B cell (primary cell): ENCODE measurements at regions not wholly inside any gene's neighbourhood (a gene's known extent, or its start where the extent isn't known, plus 50 kb on each side); places are given as distances from the start of the nearest gene placed in this dataset.

ENCODE experiments used
- ATAC-seq: fragments of 200-7000 bp; cut with Tn5 transposase; one replicate; pipeline ENCODE4 v1.10.0; 2021; ENCODE audit warnings: low read depth, mild to moderate bottlenecking, moderate number of reproducible peaks, moderate library complexity
- CTCF ChIA-PET: fragments of 350-600 bp; sonication (Branson Sonifier 250); formaldehyde crosslinking; loops from one replicate; lab custom pipeline; 2021; ENCODE audit warnings: antibody characterized with exemption, inconsistent platforms; lab: Charles Lee
- POLR2A ChIA-PET: fragments of 350-600 bp; sonication (Branson Sonifier 250); formaldehyde crosslinking; loops from one replicate; lab custom pipeline; 2021; ENCODE audit warnings: antibody characterized with exemption; lab: Charles Lee
- DNase-seq: peaks from one replicate; pipeline ENCODE4 v3.0.0; 2013
- H2AFZ ChIP-seq: 2 replicates; pipeline ENCODE4 v1.6.1; 2012; ENCODE audit warnings: mild to moderate bottlenecking, low read depth, low read length; ENCODE audit not compliant: insufficient read depth, poor library complexity, severe bottlenecking
- H3K27ac ChIP-seq, 2 donors: 1 replicate in 1 of 2; 2 replicates in 1 of 2; pipeline ENCODE4 v1.5.1; 2012 to 2013; ENCODE audit warnings: low read length in 2 of 2, mild to moderate bottlenecking in 2 of 2, moderate library complexity in 1 of 2
- H3K27me3 ChIP-seq, 4 experiments: fragments of 200-600 bp in 1 of 4; sonication (generic) in 1 of 4; replicated peaks in 1 of 4; 1 replicate in 2 of 4; 2 replicates in 2 of 4; pipeline versions ENCODE4 v1.6.1 to v1.7.0; 2013 to 2016; ENCODE audit warnings: low read length in 3 of 4, mild to moderate bottlenecking in 2 of 4, mixed read lengths in 1 of 4, moderate library complexity in 1 of 4; ENCODE audit not compliant: insufficient read depth in 4 of 4, control insufficient read depth in 3 of 4; ENCODE audit errors: control extremely low read depth in 1 of 4
- H3K36me3 ChIP-seq, 2 experiments: replicated peaks in 1 of 2; 1 replicate in 1 of 2; 2 replicates in 1 of 2; pipeline versions ENCODE4 v1.6.1 to v1.7.1; 2013; ENCODE audit warnings: low read length in 1 of 2; ENCODE audit not compliant: insufficient read depth in 2 of 2, control insufficient read depth in 1 of 2; ENCODE audit errors: control extremely low read depth in 1 of 2, extremely low read depth in 1 of 2
- H3K4me1 ChIP-seq, 2 donors: fragments of 200-600 bp in 1 of 2; sonication (generic) in 1 of 2; 1 replicate in 1 of 2; 2 replicates in 1 of 2; pipeline versions ENCODE4 v1.5.1 to v1.6.1; 2013 to 2017; ENCODE audit warnings: low read length in 2 of 2; ENCODE audit not compliant: control insufficient read depth in 2 of 2, insufficient read depth in 2 of 2
- H3K4me2 ChIP-seq: replicated peaks from 2 replicates; pipeline ENCODE3; 2012; ENCODE audit warnings: mild to moderate bottlenecking, low read depth, low read length; ENCODE audit not compliant: poor library complexity, severe bottlenecking
- H3K4me3 ChIP-seq, 5 experiments: fragments of 200-600 bp in 1 of 5; sonication (generic) in 1 of 5; 1 replicate in 3 of 5; 2 replicates in 2 of 5; pipeline versions ENCODE4 v1.5.1 to v1.7.0; 2011 to 2016; ENCODE audit warnings: low read length in 4 of 5, mild to moderate bottlenecking in 4 of 5, low read depth in 2 of 5, control low read depth in 1 of 5, moderate library complexity in 1 of 5; ENCODE audit not compliant: insufficient read depth in 1 of 5; ENCODE audit errors: control extremely low read depth in 1 of 5, extremely low read depth in 1 of 5
- H3K79me2 ChIP-seq: fragments of 200-600 bp; sonication (generic); one replicate; pipeline ENCODE4 v1.6.0; 2016; ENCODE audit warnings: low read length; ENCODE audit not compliant: control insufficient read depth, insufficient read depth
- H3K9ac ChIP-seq: fragments of 200-600 bp; sonication (generic); 2 replicates; pipeline ENCODE4 v1.6.1; 2017; ENCODE audit warnings: mild to moderate bottlenecking, low read length, moderate library complexity
- H3K9me3 ChIP-seq, 3 donors: one replicate each; pipeline versions ENCODE4 v1.6.1 to v1.7.1; 2013; ENCODE audit warnings: low read length in 2 of 3; ENCODE audit not compliant: control insufficient read depth in 2 of 3, insufficient read depth in 1 of 3; ENCODE audit errors: control extremely low read depth in 1 of 3
- H4K20me1 ChIP-seq: 2 replicates; pipeline ENCODE4 v1.6.0; 2012; ENCODE audit warnings: mild to moderate bottlenecking, low read length; ENCODE audit not compliant: insufficient read depth, control insufficient read depth, poor library complexity, severe bottlenecking
- H3K27ac Mint-ChIP-seq: one replicate; pipeline ENCODE4 v1.8.0; 2021; ENCODE audit warnings: mixed read lengths
- H3K27me3 Mint-ChIP-seq: one replicate; pipeline ENCODE4 v1.8.0; 2021; ENCODE audit warnings: mixed read lengths
- H3K4me1 Mint-ChIP-seq: one replicate; pipeline ENCODE4 v1.8.0; 2021; ENCODE audit warnings: mixed read lengths
- H3K4me3 Mint-ChIP-seq: one replicate; pipeline ENCODE4 v1.8.0; 2021; ENCODE audit warnings: mixed read lengths
- H3K9me3 Mint-ChIP-seq: one replicate; pipeline ENCODE4 v1.8.0; 2022; ENCODE audit warnings: mixed read lengths; ENCODE audit not compliant: insufficient read depth
- CTCF ChIP-seq: fragments of 200-600 bp; IDR thresholded peaks from one replicate; pipeline ENCODE4 v1.8.0; 2022; ENCODE audit warnings: antibody characterized with exemption, mild to moderate bottlenecking
- EZH2 ChIP-seq: IDR thresholded peaks from 2 replicates; pipeline ENCODE4 v1.6.1; 2012; ENCODE audit warnings: borderline replicate concordance, low read depth, mild to moderate bottlenecking, moderate library complexity, low read length; ENCODE audit not compliant: insufficient read depth, poor library complexity, severe bottlenecking
- WGBS: methylation state at CpG from one replicate; pipeline ENCODE4 v1.1.5; 2013; ENCODE audit warnings: missing lambda C conversion rate; ENCODE audit not compliant: insufficient coverage; 5-methylcytosine and 5-hydroxymethylcytosine counted together
- intact Hi-C: fragments of 100-400 bp; cut with micrococcal nuclease; formaldehyde crosslinking; loops from one replicate; pipeline ENCODE4 v1.10.0; 2022

GRCh38 chr14:85732031-85732430 lies 202.1 kb downstream of the FLRT2 start:
- ATAC-seq (no peak), DNase-seq (no peak)
- Mint-ChIP-seq H3K4me3 (no peak overlapping the region), H3K9me3 (peaks cover 2% of the 10 kb centered on the region), H3K4me1 (no peaks in the 10 kb centered on the region), H3K27ac (no peak overlapping the region), H3K27me3 (no peaks in the 10 kb centered on the region)
- CTCF ChIA-PET, result no interaction called here
- H3K36me3 ChIP-seq, result no peaks in the 10 kb centered on the region
- H2AFZ ChIP-seq, result no peak overlapping the region
- no CpG with 5 or more reads among the region's 1 CpG for WGBS
- peaks cover 0 to 2% (median 0%) of the 10 kb centered on the region in 3 donors for H3K9me3 ChIP-seq
- H3K27ac ChIP-seq, result no peak overlapping the region
- H3K4me3 ChIP-seq, result no peak overlapping the region
- POLR2A ChIA-PET, result no interaction called here
- no peak for TF ChIP-seq CTCF
- no peak for TF ChIP-seq EZH2
- no peak overlapping the region for H3K9ac ChIP-seq
- no peaks in the 10 kb centered on the region for H3K4me1 ChIP-seq
- intact Hi-C loops, result no loop called here
- H3K79me2 ChIP-seq, result no peaks in the 10 kb centered on the region
- no peaks in the 10 kb centered on the region for H4K20me1 ChIP-seq
- H3K27me3 ChIP-seq, result no peaks in the 10 kb centered on the region
- no peak overlapping the region for H3K4me2 ChIP-seq

GRCh38 chr14:85731186-85731585 lies 201.2 kb downstream of the FLRT2 start:
- intact Hi-C loops, result no loop called here
- Mint-ChIP-seq H3K27me3 (no peaks in the 10 kb centered on the region), H3K9me3 (peaks cover 2% of the 10 kb centered on the region), H3K4me1 (no peaks in the 10 kb centered on the region), H3K27ac (no peak overlapping the region), H3K4me3 (no peak overlapping the region)
- H4K20me1 ChIP-seq, result no peaks in the 10 kb centered on the region
- CTCF ChIA-PET, result no interaction called here
- no peak overlapping the region for H3K4me3 ChIP-seq
- no peak overlapping the region for H3K9ac ChIP-seq
- no peak overlapping the region for H2AFZ ChIP-seq
- H3K27me3 ChIP-seq, result no peaks in the 10 kb centered on the region
- H3K4me1 ChIP-seq, result no peaks in the 10 kb centered on the region
- peaks cover 0 to under 1% (median 0%) of the 10 kb centered on the region in 3 donors for H3K9me3 ChIP-seq
- TF ChIP-seq CTCF (no peak), EZH2 (no peak)
- H3K79me2 ChIP-seq, result no peaks in the 10 kb centered on the region
- ATAC-seq, result no peak
- POLR2A ChIA-PET, result no interaction called here
- H3K36me3 ChIP-seq, result no peaks in the 10 kb centered on the region
- no peak for DNase-seq
- H3K4me2 ChIP-seq, result no peak overlapping the region
- H3K27ac ChIP-seq, result no peak overlapping the region
